Prostate gland (tissue), 2 donors: ENCODE measurements at regions not wholly inside any gene's neighbourhood (a gene's known extent, or its start where the extent isn't known, plus 50 kb on each side); places are given as distances from the start of the nearest gene placed in this dataset.
A peak's percentile ranks its signal among the peaks of the same experiment; 100 is the strongest.

ENCODE experiments used
- DNase-seq: peaks from one replicate; pipeline ENCODE4 v3.0.0-alpha.2; 2019; ENCODE audit warnings: low spot score
- H3K27ac ChIP-seq, 2 donors: fragments of 200-600 bp; sonication (generic); 2 replicates each; pipeline ENCODE4 v1.5.1; 2017 to 2019
- H3K27me3 ChIP-seq: fragments of 200-600 bp; sonication (generic); replicated peaks from 2 replicates; pipeline ENCODE4 v1.5.1; 2019; ENCODE audit not compliant: insufficient read depth
- H3K36me3 ChIP-seq, 2 donors: fragments of 200-600 bp; sonication (generic); 1 replicate in 1 of 2; 2 replicates in 1 of 2; pipeline versions ENCODE4 v1.5.1 to v1.8.1; 2017 to 2019
- H3K4me1 ChIP-seq: fragments of 200-600 bp; sonication (generic); replicated peaks from 2 replicates; pipeline ENCODE4 v1.5.1; 2019
- H3K4me3 ChIP-seq, 2 donors: fragments of 200-600 bp; sonication (generic); 2 replicates each; pipeline ENCODE4 v1.5.1; 2017 to 2019
- H3K9me3 ChIP-seq: fragments of 200-600 bp; sonication (generic); 2 replicates; pipeline ENCODE4 v1.5.1; 2017
- CTCF ChIP-seq, 4 experiments: fragments of 200-600 bp in 2 of 4; fragments of 450-650 bp in 2 of 4; sonication (generic) in 2 of 4; IDR thresholded peaks; 1 replicate in 3 of 4; 2 replicates in 1 of 4; pipeline ENCODE4 v1.5.1; 2016 to 2019; ENCODE audit warnings: antibody characterized with exemption in 4 of 4, mild to moderate bottlenecking in 2 of 4, moderate library complexity in 2 of 4
- POLR2A ChIP-seq: fragments of 450-650 bp; IDR thresholded peaks from one replicate; pipeline ENCODE4 v1.6.1; 2016; ENCODE audit warnings: antibody characterized with exemption, mild to moderate bottlenecking
- POLR2AphosphoS5 ChIP-seq: sonication (generic); formaldehyde crosslinking; IDR thresholded peaks from one replicate; pipeline ENCODE4 v1.6.1; 2017; ENCODE audit warnings: antibody characterized with exemption
- WGBS: methylation state at CpG from one replicate; pipeline ENCODE4 v1.1.5; 2018; 5-methylcytosine and 5-hydroxymethylcytosine counted together
- intact Hi-C: fragments of 100-400 bp; cut with DNase I; formaldehyde crosslinking; loops from one replicate; pipeline ENCODE4 v1.14.2; 2022

GRCh38 chr2:147346142-147346541 is 498.7 kb upstream of the ACVR2A start:
- no peak for DNase-seq
- H3K4me1 ChIP-seq: no peaks in the 10 kb centered on the region
- WGBS: 97% methylated on average over 2 of the region's 2 CpGs
- H3K36me3 ChIP-seq: no peaks in the 10 kb centered on the region
- H3K27me3 ChIP-seq: no peaks in the 10 kb centered on the region
- H3K27ac ChIP-seq: no peak overlapping the region
- no peaks in the 10 kb centered on the region for H3K9me3 ChIP-seq
- H3K4me3 ChIP-seq: no peak overlapping the region
- TF ChIP-seq POLR2AphosphoS5 (no peak), POLR2A (no peak), CTCF (IDR thresholded peaks at IDR 0.05) (no peak)
- intact Hi-C loops: no loop called here

DNA sequence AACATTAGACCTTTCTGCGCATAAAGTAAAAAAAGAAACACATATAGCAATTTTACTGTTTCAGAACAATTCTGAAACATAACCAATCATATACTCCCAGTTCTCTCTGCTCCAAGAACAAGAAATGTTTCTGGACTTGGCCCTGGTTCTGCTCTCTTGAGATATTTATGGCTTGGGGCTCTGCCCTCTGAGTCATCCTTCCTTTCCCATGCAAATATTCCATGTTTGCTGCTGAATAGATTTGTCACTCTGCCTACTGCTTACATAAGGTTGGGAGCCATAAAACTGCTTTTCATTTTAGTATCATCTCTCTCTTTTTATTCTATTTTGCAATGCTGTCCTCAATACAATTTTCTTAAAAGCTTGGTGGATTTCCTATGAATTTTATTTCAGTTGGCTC is 499.6 kb upstream of the ACVR2A start:
- no peak overlapping the region for H3K27ac ChIP-seq
- WGBS: 95% methylated on average over 1 of the region's 1 CpG
- no peaks in the 10 kb centered on the region for H3K36me3 ChIP-seq
- H3K27me3 ChIP-seq: no peaks in the 10 kb centered on the region
- no peak for DNase-seq
- intact Hi-C loops: no loop called here
- H3K4me3 ChIP-seq: no peak overlapping the region
- H3K9me3 ChIP-seq: no peaks in the 10 kb centered on the region
- TF ChIP-seq POLR2AphosphoS5 (no peak), POLR2A (no peak), CTCF (IDR thresholded peaks at IDR 0.05) (no peak)
- no peaks in the 10 kb centered on the region for H3K4me1 ChIP-seq

DNA sequence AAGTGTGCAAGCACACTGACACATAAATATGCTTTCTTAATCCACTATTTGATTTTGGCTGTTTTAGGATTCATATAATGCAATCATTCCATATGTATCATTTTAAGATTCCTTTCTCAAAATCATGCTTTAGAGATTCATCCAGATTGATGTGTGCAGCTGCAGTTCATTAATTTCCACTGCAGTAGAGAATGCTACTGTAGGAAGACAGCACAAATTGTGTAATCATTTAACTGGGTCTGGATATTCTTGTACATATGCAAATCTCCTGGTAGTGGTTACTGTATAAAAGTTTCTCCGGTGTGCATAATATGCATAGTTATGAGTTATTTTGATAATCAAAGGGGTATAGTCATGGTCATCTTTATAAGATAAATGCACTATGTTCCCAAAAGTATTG is 502.5 kb upstream of the ACVR2A start:
- Histone ChIP-seq H3K27ac (no peak overlapping the region), H3K27me3 (no peaks in the 10 kb centered on the region), H3K4me1 (no peaks in the 10 kb centered on the region), H3K36me3 (no peaks in the 10 kb centered on the region), H3K4me3 (no peak overlapping the region), H3K9me3 (no peaks in the 10 kb centered on the region)
- no peak for DNase-seq
- intact Hi-C loops: no loop called here
- WGBS: 93% methylated on average over 1 of the region's 1 CpG
- TF ChIP-seq POLR2A (no peak), POLR2AphosphoS5 (no peak)

GRCh38 chr2:147331790-147332419 is 512.9 kb upstream of the ACVR2A start:
- H3K4me3 ChIP-seq: no peak overlapping the region
- no peak for DNase-seq
- TF ChIP-seq CTCF (IDR thresholded peaks at IDR 0.05) (peak in 3 of 4 experiments; percentile 38 to 45 (median 38)), POLR2AphosphoS5 (no peak), POLR2A (no peak)
- H3K27ac ChIP-seq: no peak overlapping the region
- 31% methylated on average over 4 of the region's 4 CpGs for WGBS
- intact Hi-C loops: loop anchor here (10.0 kb wide), 1 partner anchor 583 kb away; no protein-coding TSS in a partner anchor
- H3K9me3 ChIP-seq: no peaks in the 10 kb centered on the region
- no peaks in the 10 kb centered on the region for H3K27me3 ChIP-seq
- H3K4me1 ChIP-seq: no peaks in the 10 kb centered on the region
- H3K36me3 ChIP-seq: no peaks in the 10 kb centered on the region

DNA sequence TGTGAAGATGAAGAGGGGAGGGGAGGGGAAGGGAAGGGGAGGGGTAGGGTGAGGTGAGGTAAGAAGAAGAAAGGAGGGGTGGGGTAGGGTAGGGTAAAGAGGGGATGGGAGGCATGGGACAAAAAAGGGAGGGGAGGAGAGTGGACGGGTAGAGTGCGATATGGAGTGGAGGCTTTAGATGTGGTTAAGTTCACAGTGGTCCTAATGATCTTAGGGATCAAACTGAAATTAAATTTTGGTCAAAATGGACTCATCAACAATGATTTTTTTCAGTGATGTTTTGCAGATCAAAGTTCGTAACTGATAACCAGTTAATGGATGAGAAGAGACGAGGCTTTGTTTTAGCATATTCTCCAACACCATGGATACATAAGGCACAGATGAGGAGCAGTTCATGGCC is 513.9 kb upstream of the ACVR2A start:
- no peaks in the 10 kb centered on the region for H3K9me3 ChIP-seq
- no peak overlapping the region for H3K4me3 ChIP-seq
- 94% methylated on average over 4 of the region's 4 CpGs for WGBS
- no peaks in the 10 kb centered on the region for H3K36me3 ChIP-seq
- no peak overlapping the region for H3K27ac ChIP-seq
- intact Hi-C loops: loop anchor here (10.0 kb wide), 1 partner anchor 584 kb away; no protein-coding TSS in a partner anchor
- H3K27me3 ChIP-seq: no peaks in the 10 kb centered on the region
- DNase-seq: no peak
- no peaks in the 10 kb centered on the region for H3K4me1 ChIP-seq
- TF ChIP-seq POLR2A (no peak), CTCF (IDR thresholded peaks at IDR 0.05) (no peak), POLR2AphosphoS5 (no peak)
